IMR-90 (cell line): ENCODE measurements at regions not wholly inside any gene's neighbourhood (a gene's known extent, or its start where the extent isn't known, plus 50 kb on each side); places are given as distances from the start of the nearest gene placed in this dataset.

Experiments
- ATAC-seq: fragments of 200-7000 bp; cut with Tn5 transposase; 2 replicates; pipeline ENCODE4 v1.9.1; 2020; ENCODE audit warnings: low read depth, mild to moderate bottlenecking, moderate library complexity
- BruUV-seq: library from RNA; stranded (reverse); fragments of 400-500 nt; replicated peaks from 2 replicates; lab custom pipeline; 2021; lab: Mats Ljungman, UMichigan
- CTCF ChIA-PET: fragments of 300-600 bp; formaldehyde crosslinking; extraction: SDS; loops from one replicate; lab custom pipeline; 2021; ENCODE audit warnings: antibody characterized with exemption; lab: Yijun Ruan, JAX
- POLR2A ChIA-PET: fragments of 300-600 bp; sonication (Branson Sonifier 250); formaldehyde crosslinking; loops from one replicate; lab custom pipeline; 2022; ENCODE audit warnings: antibody characterized with exemption; ENCODE audit not compliant: unreplicated experiment; lab: Charles Lee
- DNase-seq: peaks from one replicate; pipeline ENCODE4 v3.0.0; 2013
- H2AFZ ChIP-seq: replicated peaks from 2 replicates; pipeline ENCODE3; 2013; ENCODE audit warnings: low read length, mild to moderate bottlenecking; ENCODE audit not compliant: poor library complexity
- H2AK5ac ChIP-seq: 2 replicates; pipeline ENCODE4 v1.6.1; 2013; ENCODE audit warnings: low read depth, low read length, inconsistent platforms
- H2AK9ac ChIP-seq: replicated peaks from 2 replicates; pipeline ENCODE3; 2013; ENCODE audit warnings: mild to moderate bottlenecking, low read depth, low read length, moderate library complexity; ENCODE audit not compliant: poor library complexity
- H2BK120ac ChIP-seq: 2 replicates; pipeline ENCODE4 v1.6.1; 2013; ENCODE audit warnings: low read depth, low read length, inconsistent platforms
- H2BK15ac ChIP-seq: 3 replicates; pipeline ENCODE4 v1.6.1; 2013; ENCODE audit warnings: low read depth, low read length, inconsistent platforms
- H2BK20ac ChIP-seq: 2 replicates; pipeline ENCODE4 v1.6.1; 2013; ENCODE audit warnings: low read depth, mild to moderate bottlenecking, inconsistent platforms, low read length, moderate library complexity
- H2BK5ac ChIP-seq: 2 replicates; pipeline ENCODE4 v1.6.1; 2013; ENCODE audit warnings: mild to moderate bottlenecking, low read depth, low read length, inconsistent platforms; ENCODE audit not compliant: poor library complexity, severe bottlenecking
- H3K14ac ChIP-seq: replicated peaks from 2 replicates; pipeline ENCODE4 v1.6.1; 2013; ENCODE audit warnings: low read depth, low read length, inconsistent platforms
- H3K18ac ChIP-seq: 2 replicates; pipeline ENCODE4 v1.6.1; 2013; ENCODE audit warnings: low read depth, low read length, control low read depth
- H3K23ac ChIP-seq: 2 replicates; pipeline ENCODE4 v1.6.1; 2013; ENCODE audit warnings: low read depth, low read length, inconsistent platforms
- H3K27ac ChIP-seq: 2 replicates; pipeline ENCODE4 v1.5.1; 2013; ENCODE audit warnings: mild to moderate bottlenecking, control low read depth, low read length; ENCODE audit not compliant: insufficient read depth
- H3K27me3 ChIP-seq: 2 replicates; pipeline ENCODE4 v1.6.1; 2013; ENCODE audit warnings: low read length; ENCODE audit not compliant: control insufficient read depth, insufficient read depth
- H3K36me3 ChIP-seq: 2 replicates; pipeline ENCODE4 v1.6.1; 2013; ENCODE audit warnings: low read length, mixed read lengths; ENCODE audit not compliant: control insufficient read depth, insufficient read depth
- H3K4ac ChIP-seq: 2 replicates; pipeline ENCODE4 v1.6.1; 2013; ENCODE audit warnings: low read depth, low read length, inconsistent platforms
- H3K4me1 ChIP-seq: 2 replicates; pipeline ENCODE4 v1.6.1; 2013; ENCODE audit warnings: low read length, mixed read lengths; ENCODE audit not compliant: control insufficient read depth, insufficient read depth
- H3K4me2 ChIP-seq: 2 replicates; pipeline ENCODE4 v1.6.1; 2013; ENCODE audit warnings: low read depth, mild to moderate bottlenecking, control low read depth, low read length, moderate library complexity
- H3K4me3 ChIP-seq: 2 replicates; pipeline ENCODE4 v1.5.1; 2013; ENCODE audit warnings: low read depth, mild to moderate bottlenecking, control low read depth, low read length, moderate library complexity; ENCODE audit not compliant: insufficient read depth
- H3K56ac ChIP-seq: 2 replicates; pipeline ENCODE4 v1.6.1; 2013; ENCODE audit warnings: low read length, inconsistent platforms; ENCODE audit not compliant: insufficient read depth; ENCODE audit errors: extremely low read depth
- H3K79me1 ChIP-seq, 2 experiments: 2 replicates each; pipeline ENCODE4 v1.6.1; 2013; ENCODE audit warnings: low read length in 2 of 2, inconsistent platforms in 1 of 2, low read depth in 1 of 2
- H3K9ac ChIP-seq: 2 replicates; pipeline ENCODE4 v1.6.1; 2013; ENCODE audit warnings: low read depth, low read length, control low read depth
- H3K9me1 ChIP-seq: 2 replicates; pipeline ENCODE4 v1.6.1; 2013; ENCODE audit warnings: low read length, inconsistent platforms; ENCODE audit not compliant: insufficient read depth
- H3K9me3 ChIP-seq: 2 replicates; pipeline ENCODE4 v1.6.1; 2013; ENCODE audit warnings: low read length; ENCODE audit not compliant: control insufficient read depth, insufficient read depth
- H4K20me1 ChIP-seq: 2 replicates; pipeline ENCODE4 v1.6.1; 2013; ENCODE audit warnings: low read length, inconsistent platforms; ENCODE audit not compliant: insufficient read depth
- H4K5ac ChIP-seq: 2 replicates; pipeline ENCODE4 v1.6.1; 2013; ENCODE audit warnings: mild to moderate bottlenecking, low read depth, low read length, control low read depth
- H4K8ac ChIP-seq, 2 experiments: 2 replicates each; pipeline ENCODE4 v1.6.1; 2013; ENCODE audit warnings: low read depth in 2 of 2, low read length in 2 of 2, control low read depth in 1 of 2, inconsistent platforms in 1 of 2
- H4K91ac ChIP-seq: 2 replicates; pipeline ENCODE4 v1.6.1; 2013; ENCODE audit warnings: low read depth, low read length, inconsistent platforms; ENCODE audit not compliant: insufficient read depth
- CHD1 ChIP-seq: IDR thresholded peaks from 2 replicates; pipeline ENCODE4 v1.6.1; 2012; ENCODE audit warnings: low read depth, low read length, improper control_type of control experiment
- MAFK ChIP-seq: IDR thresholded peaks from 2 replicates; pipeline ENCODE4 v1.6.1; 2012; ENCODE audit warnings: low read depth, low read length, improper control_type of control experiment
- NFE2L2 ChIP-seq: fragments of 150-350 bp; IDR thresholded peaks from 2 replicates; pipeline ENCODE4 v1.6.1; 2016; ENCODE audit warnings: low read depth, mild to moderate bottlenecking, low read length
- RAD21 ChIP-seq: IDR thresholded peaks from 2 replicates; pipeline ENCODE4 v1.6.1; 2012; ENCODE audit warnings: low read length, improper control_type of control experiment
- RCOR1 ChIP-seq: IDR thresholded peaks from 2 replicates; pipeline ENCODE4 v1.6.1; 2012; ENCODE audit warnings: mild to moderate bottlenecking, low read length, improper control_type of control experiment; ENCODE audit not compliant: insufficient replicate concordance
- WGBS, 2 experiments: methylation state at CpG; one replicate each; pipeline versions ENCODE4 v1.1.5 to v1.1.7; 2013; ENCODE audit warnings: missing lambda C conversion rate in 2 of 2; ENCODE audit not compliant: insufficient read length in 1 of 2; ENCODE audit errors: extremely low coverage in 2 of 2; 5-methylcytosine and 5-hydroxymethylcytosine counted together
- dilution Hi-C: fragments of 300-500 bp; cut with HindIII; formaldehyde crosslinking; loops from one replicate; pipeline ENCODE4 v1.14.3; 2018; ENCODE audit warnings: low sequenced_read_pairs; ENCODE audit not compliant: unreplicated experiment
- in situ Hi-C: fragments of 300-500 bp; cut with MboI; formaldehyde crosslinking; loops from 3 replicates; pipeline ENCODE4 v1.14.3; 2019; ENCODE audit warnings: low sequenced_read_pairs, inconsistent platforms, mixed read lengths
- intact Hi-C: fragments of 100-400 bp; cut with micrococcal nuclease; formaldehyde crosslinking; loops from 2 replicates; pipeline ENCODE4 v1.10.0; 2022

DNA sequence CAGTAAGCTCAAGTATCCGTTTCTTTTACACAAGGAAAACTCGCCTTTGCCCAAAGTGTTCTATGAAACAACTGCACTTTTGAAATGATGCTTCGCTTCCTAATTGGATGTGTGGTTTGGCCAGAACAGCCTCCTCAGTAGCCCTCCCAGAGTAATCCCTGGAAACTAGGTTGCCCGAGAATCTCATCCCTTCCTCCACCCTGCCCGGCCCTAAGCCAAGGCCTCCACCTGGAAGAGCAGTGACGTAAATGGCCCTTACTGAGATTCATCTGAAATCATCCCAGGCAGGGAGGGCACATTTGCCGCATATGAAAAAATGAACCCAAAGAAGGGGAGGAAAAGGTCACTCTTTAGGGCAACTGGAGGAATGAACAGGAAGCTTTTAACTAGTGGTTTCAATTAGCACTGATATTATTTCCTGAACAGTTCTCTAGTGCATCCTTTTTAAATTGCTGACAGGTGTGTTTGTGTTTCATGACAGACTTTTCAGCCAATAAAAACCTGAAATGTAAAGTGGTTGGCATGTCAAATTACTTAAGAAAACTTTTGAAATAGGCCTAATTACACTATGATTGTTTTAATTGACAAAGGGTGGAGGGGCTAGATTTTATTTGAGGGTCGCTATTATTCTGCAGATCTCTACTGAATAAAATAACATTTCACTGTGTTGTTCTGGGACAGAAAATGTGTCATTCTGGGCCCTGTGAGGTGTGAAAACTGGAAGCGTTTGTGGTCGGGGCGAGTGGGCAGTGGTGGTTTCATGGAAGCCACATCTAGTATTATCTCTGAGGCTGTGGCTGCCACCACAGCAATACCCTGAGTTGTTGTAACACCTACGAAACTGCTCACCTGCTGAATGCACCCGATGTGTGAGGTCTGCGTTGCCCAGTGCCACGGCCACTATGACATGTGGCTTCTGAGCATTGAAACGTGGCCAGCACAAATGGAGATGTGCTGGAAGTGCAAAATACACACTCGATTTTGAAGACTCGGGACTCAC, 112.1 kb downstream of the ZIC5 start:
- ChIA-PET CTCF (no interaction called here), POLR2A (no interaction called here)
- Histone ChIP-seq H3K56ac (no peak overlapping the region), H3K4me2 (no peak overlapping the region), H2AK5ac (no peak overlapping the region), H3K36me3 (no peaks in the 10 kb centered on the region), H4K8ac (no peak overlapping the region), H3K4me1 (no peaks in the 10 kb centered on the region), H3K4me3 (no peak overlapping the region), H3K14ac (no peak overlapping the region), H3K18ac (no peak overlapping the region), H3K4ac (no peak overlapping the region), H3K27ac (no peak overlapping the region), H2AK9ac (no peak overlapping the region), H3K27me3 (peaks cover 2% of the 10 kb centered on the region), H2BK120ac (no peak overlapping the region), H4K5ac (no peak overlapping the region), H3K9ac (no peak overlapping the region), H3K9me3 (no peaks in the 10 kb centered on the region), H3K79me1 (no peaks in the 10 kb centered on the region), H4K20me1 (no peaks in the 10 kb centered on the region), H2BK5ac (no peak overlapping the region), H2BK15ac (no peak overlapping the region), H4K91ac (no peak overlapping the region), H3K23ac (no peak overlapping the region), H3K9me1 (no peaks in the 10 kb centered on the region), H2AFZ (no peak overlapping the region), H2BK20ac (no peak overlapping the region)
- ATAC-seq: no peak
- 85% methylated on average over 4 of the region's 18 CpGs; no CpG with 5 or more reads in 1 of the 2 experiments for WGBS, 2 experiments
- in situ Hi-C loops (no loop called here), intact Hi-C loops (no loop called here), dilution Hi-C loops (no loop called here)
- BruUV-seq: no TSS peak
- no peak for TF ChIP-seq RAD21
- no peak for TF ChIP-seq RCOR1
- TF ChIP-seq CHD1: no peak
- no peak for TF ChIP-seq NFE2L2
- peak; percentile 51 for TF ChIP-seq MAFK
- no peak for DNase-seq
